ENCODE measurements at regions not wholly inside any gene's neighbourhood (a gene's known extent, or its start where the extent isn't known, plus 50 kb on each side); places are given as distances from the start of the nearest gene placed in this dataset.

DNA sequence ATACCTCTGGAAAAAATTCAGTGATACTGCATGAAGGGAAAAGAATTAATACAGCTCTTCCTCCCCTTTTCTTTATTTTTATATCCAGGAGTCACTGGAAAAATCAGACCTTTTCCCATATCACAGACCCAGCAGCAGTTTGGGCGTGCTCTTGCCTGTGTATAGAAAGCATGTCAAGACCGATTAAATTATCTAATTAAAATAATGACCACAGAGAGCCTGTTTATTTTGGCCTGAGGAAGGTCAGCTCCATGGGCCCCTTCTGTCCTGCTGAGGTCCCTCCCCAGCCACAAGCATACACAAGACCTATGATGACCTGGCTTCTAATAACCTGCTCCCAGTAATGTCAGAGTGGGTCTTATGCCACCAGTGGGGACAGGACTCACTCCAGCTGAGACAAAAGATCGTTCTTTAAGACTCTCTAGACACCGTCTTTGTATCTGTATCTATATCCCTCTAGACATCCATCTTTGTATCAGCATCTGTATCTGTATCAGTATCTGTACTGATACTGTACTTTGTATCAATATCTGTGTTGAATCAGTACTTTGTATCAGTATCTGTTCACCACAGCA, 147.8 kb downstream of the VAPA start:
- ATAC-seq (no peak), DNase-seq (no peak)
- Mint-ChIP-seq H3K27me3 (peaks cover 16% of the 10 kb centered on the region), H3K4me1 (peaks cover 19% of the 10 kb centered on the region), H3K4me3 (no peak overlapping the region), H3K27ac (no peak overlapping the region), H3K9me3 (no peaks in the 10 kb centered on the region)

DNA sequence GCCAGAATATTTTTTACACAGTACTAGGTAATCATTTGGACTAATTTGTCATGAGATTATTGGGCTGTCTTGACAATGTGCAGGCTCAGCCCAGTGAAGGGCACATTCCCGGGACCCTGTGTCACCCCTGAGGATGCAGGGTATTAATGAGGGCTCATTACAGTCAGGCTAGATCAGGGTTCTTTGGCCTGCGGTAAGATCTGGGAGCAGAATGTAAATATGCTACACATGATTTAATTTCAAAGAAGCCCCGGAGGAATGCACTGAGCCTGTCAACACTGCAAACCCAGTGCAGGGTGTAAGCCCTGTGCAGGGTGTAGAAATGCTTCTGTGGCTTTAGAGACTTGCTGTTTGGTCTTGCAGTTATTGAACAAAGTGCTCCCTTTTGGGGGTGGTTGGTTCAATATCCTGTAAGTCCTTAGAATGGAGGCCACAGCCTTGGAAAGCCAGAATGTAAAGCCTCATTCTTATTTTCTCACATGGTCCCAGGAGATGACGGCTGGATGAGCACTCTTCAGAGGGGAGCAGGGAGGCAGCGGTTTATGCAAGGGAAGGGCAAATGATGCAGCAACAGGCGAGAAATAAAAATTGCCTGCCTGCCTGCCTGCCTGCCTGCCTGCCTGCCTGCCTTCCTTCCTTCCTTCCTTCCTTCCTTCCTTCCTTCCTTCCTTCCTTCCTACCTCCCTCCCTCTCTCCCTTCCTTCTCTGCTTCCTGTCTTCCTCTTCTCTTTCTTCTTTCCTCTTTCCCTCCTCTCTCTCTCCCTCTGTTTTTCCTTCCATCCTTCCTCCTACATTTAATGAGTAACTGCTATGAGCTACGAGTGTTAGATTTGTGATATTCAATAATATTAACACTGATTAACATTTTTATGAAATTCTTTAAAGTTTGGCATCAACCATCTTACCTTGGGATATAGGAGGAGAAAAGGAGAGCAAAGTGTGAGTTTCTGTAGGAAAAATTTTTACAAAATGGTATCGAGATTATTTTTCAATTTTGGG, 148.8 kb downstream of the VAPA start:
- H3K27ac Mint-ChIP-seq = peak overlapping the region in 1 of 2 donors; percentile 59
- no peaks in the 10 kb centered on the region for H3K9me3 Mint-ChIP-seq
- peaks cover 16% of the 10 kb centered on the region for H3K4me1 Mint-ChIP-seq
- H3K4me3 Mint-ChIP-seq = no peak overlapping the region
- peaks cover 16% of the 10 kb centered on the region for H3K27me3 Mint-ChIP-seq
- ATAC-seq = no peak
- DNase-seq = no peak

- Mint-ChIP-seq H3K27ac (no peak overlapping the region), H3K4me3 (no peak overlapping the region), H3K9me3 (no peaks in the 10 kb centered on the region), H3K4me1 (peaks cover 7% of the 10 kb centered on the region), H3K27me3 (peaks cover 16% of the 10 kb centered on the region)
- DNase-seq = no peak
- ATAC-seq = no peak
Measured at GRCh38 chr18:10063489-10063888, 149.7 kb downstream of the VAPA start.

DNA sequence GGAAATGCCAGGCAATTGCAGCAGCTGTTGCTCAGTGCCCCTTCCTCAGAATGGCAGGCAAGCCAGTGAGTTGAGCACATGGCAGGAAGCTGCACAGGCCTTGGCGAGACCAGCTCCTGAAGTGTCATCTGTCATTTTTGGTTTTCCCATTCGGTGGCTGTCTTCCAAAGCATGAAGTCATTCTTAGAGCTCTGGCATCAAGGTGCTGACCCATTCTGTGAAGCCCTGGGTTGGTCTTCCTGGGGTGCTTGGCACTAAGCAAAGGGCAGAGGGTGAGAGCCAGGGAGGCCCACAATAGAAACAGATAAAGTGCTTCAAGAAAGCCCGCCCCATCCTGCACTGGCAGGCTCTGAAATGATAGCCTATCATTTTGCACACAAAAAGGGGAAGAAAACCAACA, 150.5 kb downstream of the VAPA start:
- no peak for DNase-seq
- Mint-ChIP-seq H3K27ac (no peak overlapping the region), H3K4me1 (no peaks in the 10 kb centered on the region), H3K27me3 (peaks cover 16% of the 10 kb centered on the region), H3K4me3 (no peak overlapping the region), H3K9me3 (no peaks in the 10 kb centered on the region)
- no peak for ATAC-seq

GRCh38 chr18:10065296-10065695, 151.5 kb downstream of the VAPA start:
- Mint-ChIP-seq H3K27ac (no peak overlapping the region), H3K4me3 (no peak overlapping the region), H3K27me3 (peaks cover 7% of the 10 kb centered on the region), H3K4me1 (no peaks in the 10 kb centered on the region), H3K9me3 (no peaks in the 10 kb centered on the region)
- no peak for DNase-seq
- ATAC-seq = no peak

DNA sequence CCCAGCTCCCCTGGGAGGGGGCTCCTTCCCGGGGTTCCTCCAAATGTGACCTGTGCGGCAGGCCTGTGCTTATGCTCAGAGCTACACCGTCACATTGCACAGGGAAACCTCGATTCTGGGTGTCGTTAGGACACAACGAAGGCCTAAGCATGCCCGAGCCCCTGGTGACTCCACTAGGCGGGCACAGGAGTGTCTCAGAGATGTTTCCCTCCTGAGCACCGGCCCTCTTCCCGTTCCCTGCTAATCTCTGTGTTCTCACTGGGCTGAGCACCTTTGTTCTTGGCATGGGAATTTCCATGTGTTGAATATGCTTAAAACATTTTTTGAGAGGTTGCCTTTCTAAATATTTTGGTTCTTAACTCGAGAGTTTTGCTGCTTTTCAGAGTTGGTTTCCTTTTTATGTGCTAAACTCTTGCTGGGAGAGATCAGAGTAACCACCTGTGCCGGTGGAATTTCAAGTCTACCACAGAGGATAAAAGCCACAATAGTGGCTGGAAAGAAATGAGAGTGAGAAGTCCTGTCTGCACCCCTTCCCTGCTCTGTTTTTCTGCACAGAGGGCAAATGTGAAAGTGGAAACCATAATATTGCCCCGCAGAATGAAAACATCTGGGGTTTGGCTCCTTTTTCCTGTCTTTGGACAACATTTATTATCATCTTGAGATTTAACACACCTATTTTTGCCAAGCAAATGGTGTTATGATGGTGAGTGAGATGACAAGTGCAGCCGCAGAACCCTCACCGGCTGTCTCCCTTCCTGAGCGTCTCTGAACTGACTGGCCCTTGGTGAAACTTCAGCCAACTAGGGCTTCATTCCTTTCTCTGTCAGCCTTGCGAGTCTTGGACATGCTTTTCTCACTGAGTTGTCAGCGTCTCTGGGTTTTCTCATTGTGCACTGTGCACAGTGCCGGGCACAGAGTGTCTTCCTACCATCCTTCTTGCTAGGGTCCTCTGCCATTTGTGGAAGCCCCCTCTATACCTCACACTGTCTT, 154.1 kb downstream of the VAPA start:
- no peaks in the 10 kb centered on the region for H3K9me3 Mint-ChIP-seq

GRCh38 chr18:10068766-10069567, 155.2 kb downstream of the VAPA start:
- H3K4me3 Mint-ChIP-seq = no peak overlapping the region
- no peaks in the 10 kb centered on the region for H3K27me3 Mint-ChIP-seq
- peaks cover 2% of the 10 kb centered on the region for H3K4me1 Mint-ChIP-seq
- H3K27ac Mint-ChIP-seq = no peak overlapping the region
- DNase-seq (no peak), ATAC-seq (no peak)
- H3K9me3 Mint-ChIP-seq = no peaks in the 10 kb centered on the region

More for the DNA sequence above, 154.1 kb downstream of the VAPA start:
- Mint-ChIP-seq H3K4me1 (no peaks in the 10 kb centered on the region), H3K4me3 (no peak overlapping the region), H3K27ac (peak overlapping the region; percentile 31 to 60), H3K27me3 (no peaks in the 10 kb centered on the region)
- ATAC-seq (no peak), DNase-seq (no peak)

GRCh38 chr18:10070561-10071000, 156.8 kb downstream of the VAPA start:
- Mint-ChIP-seq H3K27me3 (no peaks in the 10 kb centered on the region), H3K27ac (no peak overlapping the region), H3K4me1 (peaks cover 10% of the 10 kb centered on the region), H3K9me3 (no peaks in the 10 kb centered on the region), H3K4me3 (no peak overlapping the region)
- ATAC-seq = no peak
- DNase-seq = no peak

DNA sequence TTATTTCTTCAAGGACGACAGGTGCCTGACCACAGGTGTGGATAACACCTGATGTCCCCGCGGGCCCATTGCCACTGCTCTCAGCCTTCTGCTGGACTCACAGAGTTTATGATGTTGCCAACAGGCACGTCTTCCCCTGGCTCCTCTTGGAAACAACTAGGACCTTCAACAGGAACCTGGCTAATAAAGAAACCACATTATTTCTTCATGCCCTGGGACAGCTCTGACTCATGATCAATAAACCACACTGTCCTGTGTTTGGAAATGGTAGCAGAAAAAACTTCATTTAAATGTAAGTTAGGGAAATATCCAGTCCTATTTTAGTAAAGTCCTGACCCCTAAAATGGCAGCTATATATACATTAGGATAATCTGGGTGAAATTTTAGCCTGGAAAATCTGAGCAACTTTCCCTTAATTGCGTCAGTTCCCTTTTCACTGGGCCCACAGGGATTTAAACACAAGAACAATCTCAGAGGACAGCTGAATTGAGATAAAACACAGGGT, 158.9 kb downstream of the VAPA start:
- no peak for ATAC-seq
- no peak for DNase-seq
- Mint-ChIP-seq H3K4me3 (no peak overlapping the region), H3K4me1 (peaks cover 10% of the 10 kb centered on the region), H3K27me3 (no peaks in the 10 kb centered on the region), H3K9me3 (no peaks in the 10 kb centered on the region), H3K27ac (no peak overlapping the region)

DNA sequence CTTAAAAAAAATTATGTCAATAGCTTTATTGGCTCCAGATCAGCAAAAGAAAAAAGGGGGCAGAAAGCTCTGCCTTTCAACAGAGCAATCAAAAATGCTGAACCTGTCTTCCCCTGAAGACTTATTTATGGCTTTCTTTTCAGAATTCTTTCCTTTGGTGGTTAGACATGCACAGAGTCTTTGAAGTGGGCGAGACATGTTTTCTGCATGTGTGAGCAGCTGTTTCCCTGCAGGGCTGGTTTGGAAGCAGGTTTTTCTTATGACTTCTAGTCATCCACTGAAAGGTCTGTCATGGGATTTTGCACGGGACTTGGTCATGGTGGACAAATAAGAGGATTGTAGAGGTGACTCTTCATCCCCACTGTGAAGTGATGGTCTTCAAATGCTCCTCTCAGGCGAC, 160.3 kb downstream of the VAPA start:
- peaks cover 10% of the 10 kb centered on the region for H3K4me1 Mint-ChIP-seq
- H3K27me3 Mint-ChIP-seq = no peaks in the 10 kb centered on the region
- no peak overlapping the region for H3K27ac Mint-ChIP-seq
- DNase-seq = no peak
- no peak overlapping the region for H3K4me3 Mint-ChIP-seq
- H3K9me3 Mint-ChIP-seq = no peaks in the 10 kb centered on the region
- ATAC-seq = no peak

DNA sequence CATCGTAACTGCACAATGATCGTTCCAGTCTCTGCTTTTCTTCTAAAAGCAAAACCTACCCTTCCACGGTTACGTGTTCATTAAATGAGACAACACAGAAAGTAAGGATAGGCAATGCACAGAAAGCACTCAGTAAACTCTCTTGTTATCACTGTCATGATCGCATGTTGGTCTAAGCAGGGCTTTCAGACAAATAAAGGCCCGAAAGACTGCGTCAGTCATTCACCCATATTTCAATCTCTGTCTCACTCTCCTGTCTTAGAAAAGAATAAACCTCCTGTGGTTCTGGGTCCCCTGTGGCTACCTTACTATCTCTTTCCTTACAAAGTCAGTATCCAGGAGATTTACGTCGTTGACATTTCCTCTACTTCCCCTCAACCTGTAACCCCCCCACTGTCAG, 160.9 kb downstream of the VAPA start:
- Mint-ChIP-seq H3K9me3 (no peaks in the 10 kb centered on the region), H3K4me3 (no peak overlapping the region), H3K27ac (no peak overlapping the region), H3K4me1 (peaks cover 10% of the 10 kb centered on the region), H3K27me3 (no peaks in the 10 kb centered on the region)
- ATAC-seq (no peak), DNase-seq (no peak)

DNA sequence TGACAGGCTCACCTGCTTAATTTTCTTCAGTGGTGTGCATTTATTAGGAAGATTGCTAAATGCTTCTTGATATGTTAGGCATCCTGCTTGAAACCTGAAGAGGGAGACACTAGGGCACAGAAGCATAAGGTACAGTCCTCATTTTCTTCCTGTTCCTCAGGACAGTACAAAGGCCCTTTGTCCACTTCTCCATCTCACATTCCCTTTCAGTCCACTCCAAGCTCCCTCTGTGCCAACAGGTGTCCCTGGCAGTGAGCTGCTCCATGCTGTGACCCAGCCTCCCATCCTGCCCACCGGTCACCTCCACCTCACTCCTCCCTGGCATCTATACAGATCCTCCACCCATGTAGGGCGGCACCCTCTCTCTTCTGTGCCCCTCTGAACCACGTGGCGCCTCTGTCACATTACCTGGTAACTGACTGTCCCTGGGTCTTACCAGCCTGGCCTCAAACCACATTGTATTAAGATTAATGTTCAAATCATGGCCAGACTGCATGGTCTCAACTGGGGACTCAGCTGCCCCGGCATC, 162.8 kb downstream of the VAPA start:
- DNase-seq = no peak
- H3K4me1 Mint-ChIP-seq = peaks cover 10% of the 10 kb centered on the region
- no peak overlapping the region for H3K4me3 Mint-ChIP-seq
- no peaks in the 10 kb centered on the region for H3K27me3 Mint-ChIP-seq
- ATAC-seq = peak; percentile 31
- no peaks in the 10 kb centered on the region for H3K9me3 Mint-ChIP-seq
- H3K27ac Mint-ChIP-seq = no peak overlapping the region

DNA sequence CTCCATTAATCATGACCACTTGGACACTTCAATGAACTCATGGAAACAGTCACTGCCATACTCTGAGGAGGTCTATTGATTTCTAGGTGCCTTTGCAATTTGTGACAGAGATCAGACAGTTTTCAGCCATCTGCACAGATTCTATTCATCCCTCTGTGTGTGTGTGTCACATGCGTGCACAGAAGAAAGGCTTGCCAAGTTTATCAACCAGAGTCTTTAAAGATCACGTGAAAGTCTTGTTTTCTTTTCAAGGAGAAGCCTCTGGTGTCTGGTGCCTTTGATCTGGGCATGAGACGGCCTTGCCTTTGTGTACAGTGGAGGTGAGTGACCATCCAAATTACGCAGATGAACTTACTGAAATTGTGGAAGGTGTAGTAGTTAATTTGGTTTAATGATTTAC, 164.2 kb downstream of the VAPA start:
- Mint-ChIP-seq H3K9me3 (peaks cover 8 to 14% of the 10 kb centered on the region in 2 donors), H3K4me3 (no peak overlapping the region), H3K27me3 (no peaks in the 10 kb centered on the region), H3K4me1 (peaks cover 10% of the 10 kb centered on the region), H3K27ac (no peak overlapping the region)
- ATAC-seq (no peak), DNase-seq (no peak)

GRCh38 chr18:10080372-10080771, 166.6 kb downstream of the VAPA start:
- H3K4me3 Mint-ChIP-seq = no peak overlapping the region

More at GRCh38 chr18:10080372-10080771, 166.6 kb downstream of the VAPA start:
- Mint-ChIP-seq H3K4me1 (no peaks in the 10 kb centered on the region), H3K9me3 (peaks cover 10 to 18% of the 10 kb centered on the region in 2 donors), H3K27me3 (no peaks in the 10 kb centered on the region), H3K27ac (no peak overlapping the region)
- no peak for ATAC-seq
- no peak for DNase-seq

Measured in stimulated activated naive CD8-positive, alpha-beta T cell treated with anti-CD3 and anti-CD28 coated beads, Interleukin-15, amount 100 ng/mL, for 72 hours (primary cell).